COR-L47 (cell line): ENCODE measurements at regions not wholly inside any gene's neighbourhood (a gene's known extent, or its start where the extent isn't known, plus 50 kb on each side); places are given as distances from the start of the nearest gene placed in this dataset.

Experiments used
- DNase-seq: peaks from one replicate; lab custom pipeline; 2025; lab: John Stamatoyannopoulos, UW

DNA sequence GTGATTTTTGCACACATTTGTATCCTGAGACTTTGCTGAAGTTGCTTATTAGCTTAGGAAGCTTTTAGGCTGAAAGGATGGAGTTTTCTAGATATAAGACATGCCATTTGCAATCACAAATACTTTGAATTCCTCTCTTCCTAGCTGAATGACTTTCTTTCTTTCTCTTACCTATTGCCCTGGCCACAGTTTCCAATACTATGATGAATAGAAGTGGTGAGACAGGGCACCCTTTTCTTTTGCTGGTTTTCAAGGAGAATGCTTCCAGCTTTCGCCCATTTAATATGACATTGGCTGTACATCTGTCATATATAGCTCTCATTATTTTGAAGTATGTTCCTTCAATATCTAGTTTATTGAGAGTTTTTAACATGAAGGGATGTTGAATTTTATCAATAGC lies 409.6 kb upstream of the EPHA7 start:
- no peak for DNase-seq

DNA sequence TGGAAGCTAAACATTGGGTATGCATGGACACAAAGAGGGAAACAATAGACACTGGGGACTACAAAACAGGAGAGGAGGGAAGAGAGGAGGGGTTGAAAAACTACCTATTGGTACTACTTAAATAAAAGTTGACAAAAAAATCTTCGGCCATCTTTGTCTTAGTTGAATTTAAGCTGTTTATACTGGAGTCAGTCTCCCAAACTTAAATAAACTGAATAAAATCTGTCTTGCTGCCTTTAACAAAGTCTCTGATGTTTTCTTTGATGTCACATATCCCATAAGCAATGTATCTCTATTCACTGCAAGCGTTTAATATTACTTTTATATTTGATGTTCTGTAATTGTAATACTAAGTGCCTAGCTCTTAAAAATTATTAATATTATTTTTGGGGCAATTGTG lies 409.2 kb upstream of the EPHA7 start:
- no peak for DNase-seq

GRCh38 chr6:93827728-93828127 lies 408.4 kb upstream of the EPHA7 start:
- no peak for DNase-seq

DNA sequence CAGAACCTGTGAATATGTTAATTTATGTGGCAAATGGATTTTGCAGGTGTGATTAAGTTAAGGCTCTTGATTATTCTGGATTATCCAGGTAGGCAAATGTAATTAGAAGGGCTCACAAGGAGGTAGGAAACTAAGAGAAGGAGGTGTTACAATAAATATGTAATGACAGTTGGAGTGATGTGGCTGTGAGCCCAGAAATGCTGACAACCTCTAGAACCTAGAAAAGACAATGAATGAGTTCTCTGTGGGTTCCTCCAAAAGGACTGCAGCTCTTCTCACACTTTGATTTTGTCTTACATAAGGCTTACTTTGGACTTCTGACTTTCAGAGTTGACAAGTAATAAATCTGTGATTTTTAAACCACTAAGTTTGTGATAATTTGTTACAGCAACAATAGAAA lies 406.6 kb upstream of the EPHA7 start:
- DNase-seq: no peak

DNA sequence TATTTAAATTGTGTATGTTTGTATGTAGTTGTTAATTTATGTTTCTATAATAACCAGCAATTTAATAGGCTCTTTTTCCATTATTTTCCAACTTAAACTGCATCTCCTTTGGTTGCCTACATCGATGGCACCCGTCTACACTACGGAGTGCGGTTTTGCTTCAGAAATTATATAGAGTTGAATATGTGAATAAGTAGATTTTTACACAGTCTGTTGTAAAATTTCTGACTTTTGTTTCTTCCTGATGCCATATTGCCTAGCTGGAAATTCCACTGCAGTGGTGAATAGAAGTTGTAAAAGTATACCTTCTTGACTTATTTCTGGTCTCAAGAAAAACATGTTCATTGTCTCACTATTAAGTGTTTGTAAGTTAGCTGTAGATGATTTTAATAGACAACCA lies 404.1 kb upstream of the EPHA7 start:
- no peak for DNase-seq

DNA sequence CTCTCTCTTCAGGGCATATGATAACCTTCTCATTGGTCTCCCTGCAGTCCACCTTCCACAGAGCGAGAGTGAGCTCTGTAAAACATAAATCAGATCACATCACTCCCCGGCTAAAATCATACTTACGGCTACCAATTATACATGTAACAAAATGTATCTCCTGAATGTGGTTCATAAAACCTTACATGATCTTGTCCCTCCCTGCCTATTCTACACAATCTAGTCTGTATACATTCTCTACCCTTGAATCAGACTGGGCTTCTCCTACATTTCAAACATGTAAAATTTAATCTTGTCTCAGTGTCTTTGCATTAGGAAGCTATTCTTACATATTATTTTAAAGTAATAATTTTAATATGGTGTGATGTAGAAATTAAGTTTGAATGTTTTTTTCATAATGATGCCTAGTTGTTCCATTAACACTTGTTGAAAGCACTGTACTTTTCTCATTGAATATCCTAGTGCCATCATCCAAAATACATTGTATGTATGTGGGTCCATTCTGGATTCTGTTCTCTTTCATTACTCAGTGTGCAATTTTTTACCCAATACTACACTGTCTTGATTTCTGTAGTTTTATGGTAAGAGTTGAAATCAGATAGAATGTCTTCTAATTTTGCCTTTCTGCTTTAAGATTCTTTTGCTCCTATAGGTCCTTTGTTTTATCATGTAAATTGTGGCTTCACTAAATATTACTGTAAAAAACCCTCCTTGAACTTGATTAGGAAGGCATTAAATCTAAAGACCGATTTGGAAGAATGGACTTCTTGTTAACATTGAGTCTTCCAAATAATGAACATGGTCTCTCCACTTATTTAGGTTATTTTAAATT lies 403.3 kb upstream of the EPHA7 start:
- no peak for DNase-seq

DNA sequence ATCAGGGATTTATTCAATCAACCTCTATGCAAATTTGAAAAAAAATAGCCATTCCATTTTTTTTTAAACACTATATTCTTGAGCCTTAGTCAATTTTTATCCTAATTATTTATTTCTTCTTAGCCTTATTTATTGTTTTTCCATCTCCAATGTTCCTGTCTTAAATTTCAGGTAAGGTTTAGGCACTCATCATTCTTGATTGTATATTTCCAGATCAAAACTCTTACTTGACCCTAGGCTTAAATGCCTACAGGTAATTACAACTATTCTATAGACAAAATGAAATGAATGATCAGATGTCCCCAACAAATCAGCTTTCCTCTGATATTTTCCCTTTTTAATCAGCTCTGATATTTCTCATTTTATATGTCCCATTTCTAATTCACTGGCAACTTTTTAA lies 402.6 kb upstream of the EPHA7 start:
- DNase-seq: no peak

DNA sequence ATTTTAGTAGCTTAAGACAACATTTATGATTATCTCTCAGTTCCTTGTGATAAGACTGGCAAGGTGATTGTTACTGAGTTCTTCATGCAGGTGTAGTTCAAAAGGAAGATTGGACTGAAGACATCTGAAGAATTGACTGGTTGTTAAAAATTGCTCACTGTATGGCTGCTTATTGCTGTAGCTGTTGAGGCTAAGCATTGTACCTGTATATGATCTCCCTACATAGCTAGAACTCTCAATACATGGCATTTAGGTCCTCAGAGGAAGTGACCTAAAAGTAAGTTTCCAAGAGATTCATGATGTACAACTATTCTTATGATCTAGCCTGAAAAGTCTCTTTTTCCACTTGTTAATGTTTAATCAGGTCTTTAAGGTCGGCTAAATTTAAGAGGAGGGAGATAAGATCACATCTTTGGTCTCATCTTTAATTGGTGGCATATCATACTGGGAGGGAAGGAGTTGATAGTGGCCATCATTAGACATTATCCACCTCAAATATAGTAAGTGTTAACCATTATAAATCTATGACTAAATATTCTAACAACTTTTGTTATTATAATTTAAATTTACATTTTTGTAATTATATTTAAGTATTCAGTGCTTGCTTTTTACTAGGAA lies 401.2 kb upstream of the EPHA7 start:
- DNase-seq: no peak

GRCh38 chr6:93819189-93819588 lies 399.8 kb upstream of the EPHA7 start:
- DNase-seq: no peak

GRCh38 chr6:93817937-93818336 lies 398.6 kb upstream of the EPHA7 start:
- no peak for DNase-seq

- no peak for DNase-seq
Measured at GRCh38 chr6:93806409-93807270, 387.3 kb upstream of the EPHA7 start.

DNA sequence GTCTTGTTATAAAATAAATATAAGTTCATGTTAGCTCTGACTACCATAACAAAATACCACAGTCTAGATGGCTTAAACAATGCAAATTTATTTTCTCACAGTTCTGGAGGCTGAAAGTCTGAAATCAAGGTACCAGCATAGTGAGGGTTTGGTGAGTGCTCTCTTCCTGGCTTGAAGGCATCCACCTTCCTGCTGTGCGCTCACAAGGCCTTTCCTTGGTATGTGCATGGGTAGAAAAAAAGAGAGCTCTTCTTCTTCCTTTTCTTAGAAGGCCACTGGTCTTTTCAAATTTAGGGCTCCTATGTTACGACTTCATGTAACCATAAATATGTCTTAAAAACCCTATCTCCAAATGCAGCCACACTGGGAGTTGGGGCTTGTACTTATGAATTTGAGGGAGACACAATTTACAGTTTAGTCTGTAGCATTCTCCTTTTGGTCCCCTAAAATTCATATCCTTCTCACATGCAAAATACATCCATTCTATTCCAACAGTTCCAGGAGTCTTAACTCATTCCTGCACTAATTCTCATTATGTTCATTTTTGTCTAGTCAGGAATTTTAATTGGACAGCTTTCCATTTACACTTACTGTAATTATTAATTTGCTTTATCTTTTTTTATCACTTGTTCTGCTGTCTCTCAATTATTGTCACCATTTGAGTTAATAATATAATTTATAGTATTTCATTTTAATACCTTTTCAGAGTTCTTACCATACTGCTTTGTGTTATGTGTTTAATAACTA lies 381.9 kb upstream of the EPHA7 start:
- no peak for DNase-seq

GRCh38 chr6:93799226-93799625 lies 379.9 kb upstream of the EPHA7 start:
- DNase-seq: no peak

DNA sequence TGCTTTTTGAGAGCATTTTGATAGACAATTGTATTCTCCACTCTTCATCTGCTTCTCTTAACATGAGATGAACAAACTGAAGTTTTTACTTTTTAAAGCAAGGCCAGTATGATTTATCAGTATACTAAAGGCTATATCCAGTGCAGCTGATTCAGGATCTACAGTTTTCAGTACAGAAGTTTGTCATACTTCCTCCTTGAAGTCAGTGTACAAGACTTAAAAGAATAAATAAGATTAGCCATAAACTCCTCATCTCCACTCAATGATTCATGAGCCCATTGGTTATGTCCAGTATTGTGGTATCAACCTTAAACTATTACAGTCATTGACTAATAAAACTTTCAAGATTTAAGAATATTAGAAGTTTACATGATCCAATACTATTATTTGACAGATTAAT lies 374.8 kb upstream of the EPHA7 start:
- no peak for DNase-seq

DNA sequence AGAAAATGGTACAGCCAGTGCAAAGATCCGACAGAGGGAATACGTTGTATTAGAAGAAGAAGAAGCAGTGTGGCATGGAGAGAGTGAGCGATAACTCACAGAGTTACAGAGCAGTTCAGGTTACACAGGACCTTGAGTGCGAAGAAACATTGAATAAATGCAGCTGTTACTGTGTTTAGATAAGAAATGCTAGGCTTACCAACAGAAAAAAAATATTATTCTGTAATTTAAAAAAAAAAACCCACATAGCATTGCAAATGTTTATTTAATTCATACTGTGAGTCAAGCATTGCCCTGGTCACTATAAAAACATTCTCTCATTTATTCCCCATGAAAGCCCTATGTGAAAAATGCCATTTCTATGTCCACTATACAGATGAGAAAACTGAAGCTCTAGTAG lies 373.4 kb upstream of the EPHA7 start:
- no peak for DNase-seq

DNA sequence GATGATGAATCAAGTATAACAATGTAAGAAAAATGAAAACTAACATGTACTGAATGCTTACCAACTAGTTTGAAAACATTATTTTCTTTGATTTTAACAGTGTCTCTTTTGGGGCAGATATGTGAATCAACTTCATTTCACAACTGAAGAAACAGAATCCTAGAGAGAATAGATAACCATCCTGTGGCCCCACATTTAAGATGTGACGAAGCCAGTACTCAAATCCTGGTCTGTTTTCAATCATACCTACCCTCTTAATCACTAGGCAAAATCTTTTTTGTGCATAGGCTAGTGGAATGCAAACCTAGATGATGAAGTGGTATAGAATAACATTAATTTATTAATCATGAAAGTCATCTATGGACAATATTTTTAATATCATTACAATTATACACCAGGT lies 371.6 kb upstream of the EPHA7 start:
- no peak for DNase-seq

DNA sequence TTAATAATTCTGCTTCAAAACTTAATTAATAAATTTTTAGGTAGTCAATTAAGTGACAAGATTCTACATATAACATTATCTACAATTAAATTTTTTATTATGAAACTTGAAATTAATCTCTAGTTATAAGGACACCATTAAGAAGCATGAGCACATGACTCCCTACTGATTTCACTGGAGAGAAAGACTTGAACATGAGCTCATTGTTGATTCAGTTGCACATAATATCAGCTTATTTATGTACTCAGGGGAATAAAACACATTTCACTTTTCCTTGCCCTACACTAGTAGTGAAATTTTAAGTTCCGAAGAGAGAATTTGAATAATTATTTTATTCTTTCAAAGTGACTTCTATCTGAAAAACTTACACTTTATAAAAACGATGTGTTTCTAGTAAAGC lies 370.2 kb upstream of the EPHA7 start:
- DNase-seq: no peak

GRCh38 chr6:93787841-93788240 lies 368.5 kb upstream of the EPHA7 start:
- DNase-seq: no peak

GRCh38 chr6:93786474-93787330 lies 367.3 kb upstream of the EPHA7 start:
- DNase-seq: no peak

DNA sequence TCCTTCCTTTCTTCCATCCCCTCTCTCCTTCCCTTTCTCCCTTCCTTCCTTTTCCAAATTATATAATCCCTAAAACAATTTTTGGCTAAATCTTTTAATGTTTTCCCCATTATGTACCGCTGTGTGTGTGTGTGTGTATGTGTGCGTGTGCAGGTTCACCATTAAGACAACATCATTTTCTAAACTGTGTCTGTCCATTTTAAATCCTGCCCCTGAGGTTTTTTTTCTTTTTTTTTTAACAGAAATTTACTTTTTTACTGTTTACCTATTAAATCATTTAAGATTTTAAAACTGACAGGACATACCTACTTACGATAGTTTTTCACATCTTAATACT lies 366.3 kb upstream of the EPHA7 start:
- DNase-seq: no peak
